ENCODE measurements at regions not wholly inside any gene's neighbourhood (a gene's known extent, or its start where the extent isn't known, plus 50 kb on each side); places are given as distances from the start of the nearest gene placed in this dataset.

GRCh38 chr18:42392416-42392815 is 437.4 kb downstream of the PIK3C3 start:
- dilution Hi-C loops (cut with MboI; ENCODE audit: extremely low pct_ligation_motif_present, low sequenced_read_pairs), result no loop called here
- Histone ChIP-seq H4K20me1 (ENCODE audit: control insufficient read depth, extremely low read depth, insufficient read depth, low read length) (no peaks in the 10 kb centered on the region), H3K27me3 (ENCODE audit: control insufficient read depth, extremely low read depth, insufficient read depth, low read length) (no peaks in the 10 kb centered on the region), H3K4me2 (ENCODE audit: control insufficient read depth, extremely low read depth, insufficient read depth, low read depth, low read length) (no peak overlapping the region), H3K9me3 (ENCODE audit: control insufficient read depth, low read depth, low read length) (no peaks in the 10 kb centered on the region), H3K36me3 (ENCODE audit: control insufficient read depth in 2 of 2, extremely low read depth in 1 of 2, insufficient read depth in 2 of 2, low read length in 2 of 2) (no peaks in the 10 kb centered on the region), H3K9me1 (ENCODE audit: control insufficient read depth, extremely low read depth, insufficient read depth, low read length) (no peaks in the 10 kb centered on the region), H3K9ac (ENCODE audit: control insufficient read depth, extremely low read depth, insufficient read depth, low read length) (no peak overlapping the region), H3K4me1 (ENCODE audit: control insufficient read depth, extremely low read depth, insufficient read depth, low read length) (no peaks in the 10 kb centered on the region), H2AFZ (ENCODE audit: control insufficient read depth, low read length) (no peak overlapping the region), H3K4me3 (ENCODE audit: control insufficient read depth in 2 of 3, extremely low read depth in 1 of 3, insufficient read depth in 2 of 3, low read depth in 1 of 3, low read length in 3 of 3) (no peak overlapping the region), H3K79me2 (ENCODE audit: control insufficient read depth, insufficient read depth, low read length) (no peaks in the 10 kb centered on the region), H3K27ac (ENCODE audit: control insufficient read depth, insufficient read depth, low read length) (no peak overlapping the region)
- DNase-seq (ENCODE audit: low read depth, low spot score), result no peak
- TF ChIP-seq EZH2 (IDR thresholded peaks at IDR 0.05; ENCODE audit: low read length), result no peak
- TF ChIP-seq, protein P1, sequence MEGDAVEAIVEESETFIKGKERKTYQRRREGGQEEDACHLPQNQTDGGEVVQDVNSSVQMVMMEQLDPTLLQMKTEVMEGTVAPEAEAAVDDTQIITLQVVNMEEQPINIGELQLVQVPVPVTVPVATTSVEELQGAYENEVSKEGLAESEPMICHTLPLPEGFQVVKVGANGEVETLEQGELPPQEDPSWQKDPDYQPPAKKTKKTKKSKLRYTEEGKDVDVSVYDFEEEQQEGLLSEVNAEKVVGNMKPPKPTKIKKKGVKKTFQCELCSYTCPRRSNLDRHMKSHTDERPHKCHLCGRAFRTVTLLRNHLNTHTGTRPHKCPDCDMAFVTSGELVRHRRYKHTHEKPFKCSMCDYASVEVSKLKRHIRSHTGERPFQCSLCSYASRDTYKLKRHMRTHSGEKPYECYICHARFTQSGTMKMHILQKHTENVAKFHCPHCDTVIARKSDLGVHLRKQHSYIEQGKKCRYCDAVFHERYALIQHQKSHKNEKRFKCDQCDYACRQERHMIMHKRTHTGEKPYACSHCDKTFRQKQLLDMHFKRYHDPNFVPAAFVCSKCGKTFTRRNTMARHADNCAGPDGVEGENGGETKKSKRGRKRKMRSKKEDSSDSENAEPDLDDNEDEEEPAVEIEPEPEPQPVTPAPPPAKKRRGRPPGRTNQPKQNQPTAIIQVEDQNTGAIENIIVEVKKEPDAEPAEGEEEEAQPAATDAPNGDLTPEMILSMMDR (optimal IDR thresholded peaks at IDR 0.05 in 1 of 3, IDR thresholded peaks at IDR 0.05 in 1 of 3, conservative IDR thresholded peaks at IDR 0.05 in 1 of 3; ENCODE audit: extremely low read depth in 1 of 3, insufficient read depth in 2 of 3, low read length in 3 of 3), result no peak
- FAIRE-seq, result no peak

- Histone ChIP-seq H3K4me1 (ENCODE audit: control insufficient read depth, extremely low read depth, insufficient read depth, low read length) (no peaks in the 10 kb centered on the region), H3K36me3 (ENCODE audit: control insufficient read depth in 2 of 2, extremely low read depth in 1 of 2, insufficient read depth in 2 of 2, low read length in 2 of 2) (no peaks in the 10 kb centered on the region), H3K79me2 (ENCODE audit: control insufficient read depth, insufficient read depth, low read length) (no peaks in the 10 kb centered on the region), H4K20me1 (ENCODE audit: control insufficient read depth, extremely low read depth, insufficient read depth, low read length) (no peaks in the 10 kb centered on the region), H3K9me3 (ENCODE audit: control insufficient read depth, low read depth, low read length) (no peaks in the 10 kb centered on the region), H3K9ac (ENCODE audit: control insufficient read depth, extremely low read depth, insufficient read depth, low read length) (no peak overlapping the region), H3K4me2 (ENCODE audit: control insufficient read depth, extremely low read depth, insufficient read depth, low read depth, low read length) (no peak overlapping the region), H3K27ac (ENCODE audit: control insufficient read depth, insufficient read depth, low read length) (no peak overlapping the region), H3K4me3 (ENCODE audit: control insufficient read depth in 2 of 3, extremely low read depth in 1 of 3, insufficient read depth in 2 of 3, low read depth in 1 of 3, low read length in 3 of 3) (no peak overlapping the region), H2AFZ (ENCODE audit: control insufficient read depth, low read length) (no peak overlapping the region), H3K9me1 (ENCODE audit: control insufficient read depth, extremely low read depth, insufficient read depth, low read length) (no peaks in the 10 kb centered on the region), H3K27me3 (ENCODE audit: control insufficient read depth, extremely low read depth, insufficient read depth, low read length) (no peaks in the 10 kb centered on the region)
- TF ChIP-seq EZH2 (IDR thresholded peaks at IDR 0.05; ENCODE audit: low read length), result no peak
- TF ChIP-seq, protein P1 (optimal IDR thresholded peaks at IDR 0.05 in 1 of 3, IDR thresholded peaks at IDR 0.05 in 1 of 3, conservative IDR thresholded peaks at IDR 0.05 in 1 of 3; ENCODE audit: extremely low read depth in 1 of 3, insufficient read depth in 2 of 3, low read length in 3 of 3), result no peak
- dilution Hi-C loops (cut with MboI; ENCODE audit: extremely low pct_ligation_motif_present, low sequenced_read_pairs), result no loop called here
- no peak for FAIRE-seq
- no peak for DNase-seq (ENCODE audit: low read depth, low spot score)
Measured at GRCh38 chr18:42392926-42393325, 437.9 kb downstream of the PIK3C3 start.
